NB4 (cell line): ENCODE measurements at regions not wholly inside any gene's neighbourhood (a gene's known extent, or its start where the extent isn't known, plus 50 kb on each side); places are given as distances from the start of the nearest gene placed in this dataset.

Experiments used
- DNase-seq: peaks from one replicate; pipeline ENCODE4 v3.0.0; 2010; ENCODE audit warnings: low read depth
- H3K4me3 ChIP-seq: one replicate; pipeline ENCODE4 v1.5.1; 2011; ENCODE audit warnings: mild to moderate bottlenecking, low read depth, low read length, moderate library complexity
- MYC ChIP-seq: IDR thresholded peaks from 2 replicates; pipeline ENCODE4 v1.6.1; 2011; ENCODE audit warnings: low read depth, low read length
- POLR2A ChIP-seq: IDR thresholded peaks from 2 replicates; pipeline ENCODE4 v1.6.1; 2011; ENCODE audit warnings: mild to moderate bottlenecking; ENCODE audit not compliant: insufficient read length; ENCODE audit errors: extremely low read depth
- TF ChIP-seq, protein P1 (sequence below): IDR thresholded peaks from one replicate; pipeline ENCODE4 v1.5.1; 2012; ENCODE audit warnings: low read depth, low read length
- TF ChIP-seq, protein P2 (sequence below): IDR thresholded peaks from 2 replicates; pipeline ENCODE4 v1.6.1; 2011; ENCODE audit warnings: low read depth, low read length

- H3K4me3 ChIP-seq = no peak overlapping the region
- no peak for DNase-seq
- TF ChIP-seq, protein P1, sequence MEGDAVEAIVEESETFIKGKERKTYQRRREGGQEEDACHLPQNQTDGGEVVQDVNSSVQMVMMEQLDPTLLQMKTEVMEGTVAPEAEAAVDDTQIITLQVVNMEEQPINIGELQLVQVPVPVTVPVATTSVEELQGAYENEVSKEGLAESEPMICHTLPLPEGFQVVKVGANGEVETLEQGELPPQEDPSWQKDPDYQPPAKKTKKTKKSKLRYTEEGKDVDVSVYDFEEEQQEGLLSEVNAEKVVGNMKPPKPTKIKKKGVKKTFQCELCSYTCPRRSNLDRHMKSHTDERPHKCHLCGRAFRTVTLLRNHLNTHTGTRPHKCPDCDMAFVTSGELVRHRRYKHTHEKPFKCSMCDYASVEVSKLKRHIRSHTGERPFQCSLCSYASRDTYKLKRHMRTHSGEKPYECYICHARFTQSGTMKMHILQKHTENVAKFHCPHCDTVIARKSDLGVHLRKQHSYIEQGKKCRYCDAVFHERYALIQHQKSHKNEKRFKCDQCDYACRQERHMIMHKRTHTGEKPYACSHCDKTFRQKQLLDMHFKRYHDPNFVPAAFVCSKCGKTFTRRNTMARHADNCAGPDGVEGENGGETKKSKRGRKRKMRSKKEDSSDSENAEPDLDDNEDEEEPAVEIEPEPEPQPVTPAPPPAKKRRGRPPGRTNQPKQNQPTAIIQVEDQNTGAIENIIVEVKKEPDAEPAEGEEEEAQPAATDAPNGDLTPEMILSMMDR = no peak
- TF ChIP-seq POLR2A (no peak), MYC (no peak)
- TF ChIP-seq, protein P2, sequence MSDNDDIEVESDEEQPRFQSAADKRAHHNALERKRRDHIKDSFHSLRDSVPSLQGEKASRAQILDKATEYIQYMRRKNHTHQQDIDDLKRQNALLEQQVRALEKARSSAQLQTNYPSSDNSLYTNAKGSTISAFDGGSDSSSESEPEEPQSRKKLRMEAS = no peak
Observed at GRCh38 chr10:8990280-8990987, 935.9 kb downstream of the GATA3 start.

- DNase-seq = no peak
- H3K4me3 ChIP-seq = no peak overlapping the region
- no peak for TF ChIP-seq MYC
- TF ChIP-seq, protein P1 = no peak
- TF ChIP-seq, protein P2 = no peak
- TF ChIP-seq POLR2A = no peak
Observed at GRCh38 chr10:8992009-8992408, 937.5 kb downstream of the GATA3 start.

DNA sequence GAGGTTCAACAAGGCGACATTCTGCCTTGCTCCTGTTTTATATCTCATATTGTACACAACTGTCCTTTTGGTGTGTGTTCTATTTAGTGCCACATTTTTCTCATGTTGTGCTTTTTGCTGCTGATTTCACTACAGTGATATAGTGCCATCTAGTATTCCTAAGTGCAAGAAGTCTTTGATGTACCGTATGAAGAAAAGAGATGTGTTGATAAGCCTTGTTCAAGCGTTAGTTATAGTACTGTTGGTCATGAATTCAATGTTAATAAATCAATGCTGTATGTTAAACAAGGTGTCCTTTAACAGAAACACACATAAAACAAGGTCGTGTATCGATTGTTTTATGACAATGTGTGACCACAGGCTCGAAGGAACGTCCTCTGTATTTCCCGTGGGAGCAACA is 939.4 kb downstream of the GATA3 start:
- no peak overlapping the region for H3K4me3 ChIP-seq
- TF ChIP-seq, protein P1 = no peak
- TF ChIP-seq, protein P2 = no peak
- TF ChIP-seq POLR2A (no peak), MYC (no peak)
- DNase-seq = no peak

GRCh38 chr10:8998751-8999150 is 944.3 kb downstream of the GATA3 start:
- DNase-seq = no peak
- TF ChIP-seq, protein P2 = no peak
- no peak for TF ChIP-seq MYC
- TF ChIP-seq, protein P1 = no peak
- no peak for TF ChIP-seq POLR2A
- H3K4me3 ChIP-seq = no peak overlapping the region

DNA sequence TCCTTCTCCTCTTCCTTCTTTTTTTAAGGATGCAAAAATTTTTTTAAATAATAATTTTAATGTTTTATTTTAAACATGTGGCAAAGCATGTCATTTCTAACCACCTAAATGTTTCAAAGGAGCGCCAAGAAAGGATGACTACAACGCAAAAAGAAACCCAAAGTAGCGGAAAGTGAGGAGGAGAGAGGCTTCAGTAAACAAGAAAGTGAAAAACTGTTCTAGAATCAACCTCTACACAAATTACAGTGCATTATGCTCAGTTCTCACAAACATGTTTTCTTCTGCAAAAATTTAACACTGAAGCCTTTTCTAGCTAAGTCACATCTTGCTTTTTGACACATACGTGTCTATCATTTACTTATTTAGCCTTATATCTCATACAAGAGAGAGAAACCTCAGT is 948.6 kb downstream of the GATA3 start:
- TF ChIP-seq, protein P1 = no peak
- TF ChIP-seq MYC (no peak), POLR2A (no peak)
- TF ChIP-seq, protein P2 = no peak
- no peak for DNase-seq
- H3K4me3 ChIP-seq = no peak overlapping the region
